ENCODE measurements at regions not wholly inside any gene's neighbourhood (a gene's known extent, or its start where the extent isn't known, plus 50 kb on each side); places are given as distances from the start of the nearest gene placed in this dataset.

DNA sequence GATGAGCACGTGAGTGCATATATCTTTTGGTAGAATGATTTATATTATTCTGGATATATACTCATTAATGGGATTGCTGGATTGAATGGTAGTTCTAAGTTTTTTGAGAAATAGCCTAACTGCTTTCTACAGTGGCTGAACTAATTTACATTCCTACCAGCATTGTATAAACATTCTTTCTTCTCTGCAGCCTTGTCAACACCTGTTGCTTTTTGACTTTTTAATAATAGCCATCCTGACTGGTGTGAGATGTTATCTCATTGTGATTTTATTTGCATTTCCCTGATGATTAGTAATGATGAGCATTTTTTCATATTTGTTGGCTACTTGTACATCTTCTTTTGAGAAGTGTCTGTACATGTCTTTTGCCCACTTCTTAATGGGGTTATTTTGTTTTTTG lies 116.3 kb downstream of the ADTRP start:
- DNase-seq, result no peak
- Histone ChIP-seq H3K4me3 (no peak overlapping the region), H3K9me3 (peaks cover 7% of the 10 kb centered on the region)

GRCh38 chr6:11663519-11663918 lies 115.1 kb downstream of the ADTRP start:
- peaks cover 7% of the 10 kb centered on the region for H3K9me3 ChIP-seq
- no peak for DNase-seq
- no peak overlapping the region for H3K4me3 ChIP-seq
- H3K27me3 ChIP-seq, result no peaks in the 10 kb centered on the region
- H3K36me3 ChIP-seq, result no peaks in the 10 kb centered on the region; the same call in 1 of the 2 replicates

More for the DNA sequence above, 116.3 kb downstream of the ADTRP start:
- H3K27me3 ChIP-seq, result no peaks in the 10 kb centered on the region
- H3K36me3 ChIP-seq, result no peaks in the 10 kb centered on the region; the same call in 1 of the 2 replicates
